OCI-LY3 (cell line): ENCODE measurements at regions not wholly inside any gene's neighbourhood (a gene's known extent, or its start where the extent isn't known, plus 50 kb on each side); places are given as distances from the start of the nearest gene placed in this dataset.

Experiments used
- H2AFZ ChIP-seq: fragments of 200-600, 300-600 bp; shearing (Covaris generic); 2 replicates; pipeline ENCODE4 v1.6.0; 2014; ENCODE audit warnings: antibody characterized with exemption, low read depth, low read length
- H3K27ac ChIP-seq: fragments of 200-600, 300-600 bp; sonication (generic); 2 replicates; pipeline ENCODE4 v1.5.1; 2014; ENCODE audit warnings: mild to moderate bottlenecking, low read length, moderate library complexity, mixed read lengths
- H3K27me3 ChIP-seq: fragments of 200-600, 300-600 bp; sonication (generic); 2 replicates; pipeline ENCODE4 v1.6.1; 2014; ENCODE audit warnings: low read depth, low read length, mixed read lengths
- H3K36me3 ChIP-seq: fragments of 200-600, 300-600 bp; sonication (generic); replicated peaks from 2 replicates; pipeline ENCODE3; 2014; ENCODE audit warnings: low read depth, low read length, mixed read lengths
- H3K4me1 ChIP-seq: fragments of 300-600, 200-600 bp; sonication (generic); 2 replicates; pipeline ENCODE4 v1.6.1; 2014; ENCODE audit warnings: low read length, mixed read lengths
- H3K4me2 ChIP-seq: fragments of 200-600, 300-600 bp; sonication (generic); 2 replicates; pipeline ENCODE4 v1.6.1; 2014; ENCODE audit warnings: low read length, mixed read lengths
- H3K4me3 ChIP-seq: fragments of 300-600, 200-600 bp; sonication (generic); 2 replicates; pipeline ENCODE4 v1.5.1; 2014; ENCODE audit warnings: antibody characterized with exemption, mild to moderate bottlenecking, low read length, moderate library complexity
- H3K79me2 ChIP-seq: fragments of 300-600, 200-600 bp; shearing (Covaris generic); 2 replicates; pipeline ENCODE4 v1.6.1; 2014; ENCODE audit warnings: mild to moderate bottlenecking, low read length, mixed read lengths
- H3K9ac ChIP-seq: fragments of 300-600, 200-600 bp; shearing (Covaris generic); 2 replicates; pipeline ENCODE4 v1.6.0; 2014; ENCODE audit warnings: mild to moderate bottlenecking, low read length, moderate library complexity
- H3K9me3 ChIP-seq: fragments of 200-600, 300-600 bp; shearing (Covaris generic); 2 replicates; pipeline ENCODE4 v1.6.1; 2014; ENCODE audit warnings: low read length, mixed read lengths; ENCODE audit not compliant: insufficient read depth
- H4K20me1 ChIP-seq: fragments of 200-600, 300-600 bp; sonication (generic); 2 replicates; pipeline ENCODE4 v1.6.1; 2016; ENCODE audit warnings: low read length, mixed read lengths; ENCODE audit not compliant: insufficient read depth
- CTCF ChIP-seq: fragments of 200-600, 300-600 bp; sonication (generic); IDR thresholded peaks from 2 replicates; pipeline ENCODE4 v1.5.1; 2014; ENCODE audit warnings: antibody characterized with exemption, low read length, low read depth
- EZH2phosphoT487 ChIP-seq: fragments of 200-600 bp; shearing (Covaris generic); IDR thresholded peaks from 2 replicates; pipeline ENCODE4 v1.6.1; 2018; ENCODE audit warnings: antibody characterized with exemption, mixed run types, low read depth

GRCh38 chr17:27403480-27404005, 52.7 kb upstream of the KSR1 start:
- H3K9me3 ChIP-seq: no peaks in the 10 kb centered on the region
- no peak overlapping the region for H3K4me3 ChIP-seq
- H2AFZ ChIP-seq: no peak overlapping the region
- no peaks in the 10 kb centered on the region for H4K20me1 ChIP-seq
- H3K36me3 ChIP-seq: no peaks in the 10 kb centered on the region
- no peak overlapping the region for H3K4me2 ChIP-seq
- no peaks in the 10 kb centered on the region for H3K79me2 ChIP-seq
- no peaks in the 10 kb centered on the region for H3K4me1 ChIP-seq
- TF ChIP-seq EZH2phosphoT487 (no peak), CTCF (no peak)
- H3K27ac ChIP-seq: no peak overlapping the region
- H3K9ac ChIP-seq: no peak overlapping the region
- H3K27me3 ChIP-seq: peaks cover 22% of the 10 kb centered on the region; the same call in 1 of the 2 replicates

GRCh38 chr17:27404676-27405075, 51.6 kb upstream of the KSR1 start:
- no peaks in the 10 kb centered on the region for H3K36me3 ChIP-seq
- H3K9me3 ChIP-seq: no peaks in the 10 kb centered on the region
- no peaks in the 10 kb centered on the region for H3K4me1 ChIP-seq
- no peak overlapping the region for H3K4me3 ChIP-seq
- no peak for TF ChIP-seq CTCF
- TF ChIP-seq EZH2phosphoT487: no peak
- no peaks in the 10 kb centered on the region for H4K20me1 ChIP-seq
- no peak overlapping the region for H3K9ac ChIP-seq
- H3K27ac ChIP-seq: no peak overlapping the region
- H3K4me2 ChIP-seq: no peak overlapping the region
- H3K79me2 ChIP-seq: no peaks in the 10 kb centered on the region
- H2AFZ ChIP-seq: no peak overlapping the region
- H3K27me3 ChIP-seq: peaks cover 25% of the 10 kb centered on the region; the same call in 1 of the 2 replicates
